Kidney (tissue), 13 donors: ENCODE measurements at regions not wholly inside any gene's neighbourhood (a gene's known extent, or its start where the extent isn't known, plus 50 kb on each side); places are given as distances from the start of the nearest gene placed in this dataset.

ENCODE experiments used
- DNase-seq, 5 donors: peaks; one replicate each; pipeline ENCODE4 v3.0.0-alpha.2; 2013 to 2020
- FAIRE-seq: peaks from 2 replicates; lab custom pipeline; 2012; peaks lifted over from hg19 to GRCh38; lab: Jason Lieb, UNC
- H3K27ac ChIP-seq, 2 donors: one replicate each; pipeline ENCODE4 v1.7.0; 2013; ENCODE audit warnings: low read depth in 2 of 2, low read length in 2 of 2, inconsistent platforms in 1 of 2
- H3K27me3 ChIP-seq: one replicate; pipeline ENCODE4 v1.7.1; 2013; ENCODE audit warnings: low read length, inconsistent platforms; ENCODE audit not compliant: control insufficient read depth, insufficient read depth
- H3K36me3 ChIP-seq, 3 donors: one replicate each; pipeline versions ENCODE4 v1.7.0 to v1.7.1; 2013; ENCODE audit warnings: low read length in 3 of 3, control low read depth in 1 of 3, inconsistent platforms in 1 of 3; ENCODE audit not compliant: insufficient read depth in 3 of 3, control insufficient read depth in 2 of 3
- H3K4me1 ChIP-seq, 3 donors: one replicate each; pipeline versions ENCODE4 v1.7.0 to v1.7.1; 2013; ENCODE audit warnings: low read length in 3 of 3, inconsistent platforms in 1 of 3, low read depth in 1 of 3; ENCODE audit not compliant: control insufficient read depth in 2 of 3, insufficient read depth in 2 of 3
- H3K4me3 ChIP-seq, 3 donors: one replicate each; pipeline versions ENCODE4 v1.7.0 to v1.8.1; 2013; ENCODE audit warnings: low read length in 3 of 3, control low read depth in 1 of 3, inconsistent platforms in 1 of 3
- H3K9ac ChIP-seq, 3 donors: one replicate each; pipeline versions ENCODE4 v1.7.0 to v1.7.1; 2013; ENCODE audit warnings: low read length in 3 of 3, control low read depth in 1 of 3, inconsistent platforms in 1 of 3
- H3K9me3 ChIP-seq, 3 donors: one replicate each; pipeline versions ENCODE4 v1.7.0 to v1.7.1; 2013; ENCODE audit warnings: low read length in 3 of 3, control low read depth in 1 of 3, inconsistent platforms in 1 of 3; ENCODE audit not compliant: control insufficient read depth in 2 of 3, insufficient read depth in 1 of 3
- CTCF ChIP-seq: IDR thresholded peaks from 3 replicates; pipeline ENCODE4 v1.5.1; 2012; ENCODE audit warnings: mild to moderate bottlenecking, moderate library complexity, borderline replicate concordance; ENCODE audit not compliant: insufficient read depth; ENCODE audit errors: extremely low read depth
- intact Hi-C: fragments of 100-400 bp; cut with DNase I; formaldehyde crosslinking; loops from one replicate; pipeline ENCODE4 v1.11.1; 2022
- donor health status: control.
- donor health status: control.
- donor health status: control.
- donor health status: control.
- donor health status: control.
- donor health status: DM: yes; HTN: yes; CAD: no.
- donor health status: Normal renal cell carcinoma (clear cell type).

DNA sequence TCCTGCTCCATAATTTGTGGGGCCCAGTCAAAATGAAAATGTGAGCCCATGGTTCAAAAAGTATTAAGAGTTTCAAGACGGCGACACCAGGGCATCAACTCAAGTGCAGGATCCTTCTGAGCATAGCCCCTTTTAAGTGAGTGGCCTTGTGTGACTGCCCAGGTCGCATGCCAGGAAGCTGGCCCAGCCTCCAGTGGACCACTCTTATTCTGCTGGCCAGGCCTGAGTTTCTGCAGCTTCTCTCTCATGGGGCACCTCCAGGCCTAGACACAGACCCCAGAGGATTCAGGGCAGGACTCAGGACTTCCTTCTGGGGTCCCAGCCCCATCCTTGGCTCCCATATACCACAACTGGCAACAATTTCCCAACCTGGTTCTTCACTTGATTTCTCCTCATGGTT lies 83.5 kb upstream of the HAAO start:
- intact Hi-C loops: no loop called here
- Histone ChIP-seq H3K27me3 (no peaks in the 10 kb centered on the region), H3K36me3 (no peaks in the 10 kb centered on the region), H3K4me1 (peaks cover 4 to 34% (median 26%) of the 10 kb centered on the region in 3 donors), H3K4me3 (no peak overlapping the region), H3K9ac (peak overlapping the region in 1 of 3 donors; percentile 17), H3K9me3 (no peaks in the 10 kb centered on the region), H3K27ac (peak overlapping the region; percentile 5 to 65)
- FAIRE-seq: no peak
- no peak for TF ChIP-seq CTCF
- no peak for DNase-seq

- Histone ChIP-seq H3K4me3 (no peak overlapping the region), H3K9ac (peak overlapping the region in 1 of 3 donors; percentile 37), H3K4me1 (peaks cover 4 to 29% (median 26%) of the 10 kb centered on the region in 3 donors)
Observed at GRCh38 chr2:42874949-42875801, 82.8 kb upstream of the HAAO start.

GRCh38 chr2:42872721-42873120 lies 80.3 kb upstream of the HAAO start:
- Histone ChIP-seq H3K9me3 (peaks cover 0 to 10% (median 0%) of the 10 kb centered on the region in 3 donors), H3K4me3 (no peak overlapping the region), H3K9ac (no peak overlapping the region), H3K27ac (no peak overlapping the region), H3K27me3 (no peaks in the 10 kb centered on the region), H3K4me1 (peaks cover 4 to 18% (median 10%) of the 10 kb centered on the region in 3 donors), H3K36me3 (no peaks in the 10 kb centered on the region)
- DNase-seq: no peak
- intact Hi-C loops: no loop called here
- no peak for TF ChIP-seq CTCF
- FAIRE-seq: no peak

More at GRCh38 chr2:42874949-42875801, 82.8 kb upstream of the HAAO start:
- peak in 1 of 5 donors; percentile 66 for DNase-seq
- H3K9me3 ChIP-seq: no peaks in the 10 kb centered on the region
- H3K36me3 ChIP-seq: no peaks in the 10 kb centered on the region
- intact Hi-C loops: no loop called here
- peak; percentile 15 for FAIRE-seq
- peak overlapping the region; percentile 80 to 83 for H3K27ac ChIP-seq
- no peak for TF ChIP-seq CTCF
- no peaks in the 10 kb centered on the region for H3K27me3 ChIP-seq
